Embryonic facial prominence (tissue), 1 donor: ENCODE measurements at regions not wholly inside any gene's neighbourhood (a gene's known extent, or its start where the extent isn't known, plus 50 kb on each side); places are given as distances from the start of the nearest gene placed in this dataset.
"Not testable (repeated sequence)": the region's sequence is repeated elsewhere in the genome, so short reads cannot be mapped to it uniquely, and the experiment has no call there.

ENCODE experiments used
- DNase-seq: peaks from one replicate; pipeline ENCODE4 v3.0.0-alpha.2; 2016; ENCODE audit errors: extremely low spot score

- DNase-seq, result no peak
Measured at GRCh38 chr3:162391301-162391700, 894.7 kb downstream of the OTOL1 start.

GRCh38 chr3:162395496-162395895, 898.9 kb downstream of the OTOL1 start:
- no peak for DNase-seq

GRCh38 chr3:162398554-162398953, 901.9 kb downstream of the OTOL1 start:
- no peak for DNase-seq

- no peak for DNase-seq
Measured at GRCh38 chr3:162400697-162401096, 904.1 kb downstream of the OTOL1 start.

- DNase-seq, result not testable (repeated sequence)
Measured at GRCh38 chr3:162411556-162411955, 914.9 kb downstream of the OTOL1 start.

GRCh38 chr3:162421721-162422120, 925.1 kb downstream of the OTOL1 start:
- no peak for DNase-seq

GRCh38 chr3:162428192-162428591, 931.6 kb downstream of the OTOL1 start:
- DNase-seq, result no peak

GRCh38 chr3:162435750-162436149, 939.1 kb downstream of the OTOL1 start:
- no peak for DNase-seq

GRCh38 chr3:162436826-162437225, 940.2 kb downstream of the OTOL1 start:
- no peak for DNase-seq

- no peak for DNase-seq
Measured at GRCh38 chr3:162437480-162437879, 940.9 kb downstream of the OTOL1 start.

GRCh38 chr3:162441716-162442115, 945.1 kb downstream of the OTOL1 start:
- no peak for DNase-seq

- no peak for DNase-seq
Measured at GRCh38 chr3:162443376-162443775, 946.8 kb downstream of the OTOL1 start.

GRCh38 chr3:162468791-162469190, 972.2 kb downstream of the OTOL1 start:
- DNase-seq, result no peak

GRCh38 chr3:162487138-162487537, 990.5 kb downstream of the OTOL1 start:
- no peak for DNase-seq

- no peak for DNase-seq
Measured at GRCh38 chr3:162489853-162490252, 993.2 kb downstream of the OTOL1 start.

- no peak for DNase-seq
Measured at GRCh38 chr3:162491952-162492351, 995.3 kb downstream of the OTOL1 start.

- DNase-seq, result no peak
Measured at GRCh38 chr3:162492446-162493081, 996.0 kb downstream of the OTOL1 start.

GRCh38 chr3:162498626-162499025, 1002.0 kb downstream of the OTOL1 start:
- no peak for DNase-seq

GRCh38 chr3:162507397-162507796, 1010.8 kb downstream of the OTOL1 start:
- DNase-seq, result no peak

GRCh38 chr3:162512488-162512887, 1015.9 kb downstream of the OTOL1 start:
- DNase-seq, result no peak

GRCh38 chr3:162517110-162517509, 1020.5 kb downstream of the OTOL1 start:
- no peak for DNase-seq

GRCh38 chr3:162521669-162522068, 1025.1 kb downstream of the OTOL1 start:
- no peak for DNase-seq

- no peak for DNase-seq
Measured at GRCh38 chr3:162525066-162525742, 1028.6 kb downstream of the OTOL1 start.

- DNase-seq, result no peak
Measured at GRCh38 chr3:162525771-162526170, 1029.2 kb downstream of the OTOL1 start.
